Upper lobe of left lung (tissue), 6 donors: ENCODE measurements at regions not wholly inside any gene's neighbourhood (a gene's known extent, or its start where the extent isn't known, plus 50 kb on each side); places are given as distances from the start of the nearest gene placed in this dataset.

Experiments
- ATAC-seq, 2 donors: fragments of 200-7000 bp; cut with Tn5 transposase; one replicate each; pipeline ENCODE4 v1.9.1; 2022; ENCODE audit warnings: mild to moderate bottlenecking in 2 of 2, moderate library complexity in 2 of 2; ENCODE audit not compliant: low FRiP score in 2 of 2
- DNase-seq, 2 donors: peaks; one replicate each; pipeline ENCODE4 v3.0.0-alpha.2; 2019 to 2020
- H3K27ac ChIP-seq, 4 donors: fragments of 200-600 bp; sonication (generic); one replicate each; pipeline ENCODE4 v1.5.1; 2016 to 2019
- H3K27me3 ChIP-seq, 4 donors: fragments of 200-600 bp; sonication (generic); one replicate each; pipeline ENCODE4 v1.5.1; 2017 to 2019
- H3K36me3 ChIP-seq, 4 donors: fragments of 200-600 bp; sonication (generic); one replicate each; pipeline ENCODE4 v1.5.1; 2016 to 2019
- H3K4me1 ChIP-seq, 4 donors: fragments of 200-600 bp; sonication (generic); one replicate each; pipeline ENCODE4 v1.5.1; 2018 to 2019
- H3K4me3 ChIP-seq, 4 donors: fragments of 200-600 bp; sonication (generic); one replicate each; pipeline ENCODE4 v1.5.1; 2017 to 2019; ENCODE audit warnings: mild to moderate bottlenecking in 2 of 4, moderate library complexity in 1 of 4
- H3K9me3 ChIP-seq, 4 donors: fragments of 200-600 bp; sonication (generic); one replicate each; pipeline ENCODE4 v1.5.1; 2018 to 2019
- CTCF ChIP-seq, 6 experiments: fragments of 450-650 bp in 4 of 6; fragments of 200-600 bp in 2 of 6; sonication (generic) in 2 of 6; IDR thresholded peaks; one replicate each; pipeline ENCODE4 v1.5.1; 2016 to 2019; ENCODE audit warnings: antibody characterized with exemption in 6 of 6
- EP300 ChIP-seq, 4 donors: sonication (generic); formaldehyde crosslinking; IDR thresholded peaks; one replicate each; pipeline ENCODE4 v1.5.1; 2017; ENCODE audit warnings: antibody characterized with exemption in 4 of 4, control low read depth in 2 of 4
- POLR2A ChIP-seq, 4 donors: fragments of 450-650 bp; IDR thresholded peaks; one replicate each; pipeline ENCODE4 v1.5.1; 2016 to 2017; ENCODE audit warnings: antibody characterized with exemption in 4 of 4, mild to moderate bottlenecking in 2 of 4
- POLR2AphosphoS5 ChIP-seq, 2 donors: sonication (generic); formaldehyde crosslinking; IDR thresholded peaks; one replicate each; pipeline ENCODE4 v1.5.1; 2017; ENCODE audit warnings: antibody characterized with exemption in 2 of 2
- WGBS, 2 donors: methylation state at CpG; one replicate each; pipeline ENCODE4 v1.1.5; 2017 to 2018; 5-methylcytosine and 5-hydroxymethylcytosine counted together
- donor health status: DM: no; HTN: no; CAD: no; lungs with moderate emphysema.
- donor health status: DM: no; HTN: yes; CAD: no; lungs with severe emphysema.

- no peak for ATAC-seq
- 89 to 97% methylated on average over 10 to 11 of the region's 11 CpGs for WGBS, 2 donors
- H3K27me3 ChIP-seq = no peaks in the 10 kb centered on the region
- H3K9me3 ChIP-seq = no peaks in the 10 kb centered on the region
- TF ChIP-seq CTCF (IDR thresholded peaks at IDR 0.05) = no peak
- no peak for TF ChIP-seq POLR2A (IDR thresholded peaks at IDR 0.05)
- TF ChIP-seq EP300 (IDR thresholded peaks at IDR 0.05) = no peak
- TF ChIP-seq POLR2AphosphoS5 (IDR thresholded peaks at IDR 0.05) = no peak
- peaks cover 3 to 16% (median 12%) of the 10 kb centered on the region in 4 donors for H3K4me1 ChIP-seq
- H3K36me3 ChIP-seq = no peaks in the 10 kb centered on the region
- H3K4me3 ChIP-seq = no peak overlapping the region
- H3K27ac ChIP-seq = no peak overlapping the region
- DNase-seq = no peak
These were observed 152.2 kb downstream of the SOX4 start for GRCh38 chr6:21745543-21746337.

- WGBS, 2 donors = 83 to 92% methylated on average over 4 of the region's 4 CpGs
- TF ChIP-seq CTCF (IDR thresholded peaks at IDR 0.05) (no peak), POLR2AphosphoS5 (IDR thresholded peaks at IDR 0.05) (no peak), EP300 (IDR thresholded peaks at IDR 0.05) (no peak)
- no peak for DNase-seq
- Histone ChIP-seq H3K36me3 (no peaks in the 10 kb centered on the region), H3K9me3 (no peaks in the 10 kb centered on the region), H3K27ac (no peak overlapping the region), H3K4me3 (no peak overlapping the region), H3K27me3 (no peaks in the 10 kb centered on the region), H3K4me1 (peaks cover 0 to 4% (median 1%) of the 10 kb centered on the region in 4 donors)
- ATAC-seq = no peak
These were observed 153.9 kb downstream of the SOX4 start for GRCh38 chr6:21747441-21747840.

GRCh38 chr6:21748343-21749056 is 154.9 kb downstream of the SOX4 start:
- WGBS, 2 donors = 56 to 64% methylated on average over 3 of the region's 3 CpGs
- no peaks in the 10 kb centered on the region for H3K27me3 ChIP-seq
- no peak for DNase-seq

GRCh38 chr6:21749754-21750153 is 156.2 kb downstream of the SOX4 start:
- no peaks in the 10 kb centered on the region for H3K9me3 ChIP-seq
- TF ChIP-seq CTCF (IDR thresholded peaks at IDR 0.05) (no peak), POLR2A (IDR thresholded peaks at IDR 0.05) (no peak), EP300 (IDR thresholded peaks at IDR 0.05) (no peak), POLR2AphosphoS5 (IDR thresholded peaks at IDR 0.05) (no peak)
- H3K27me3 ChIP-seq = no peaks in the 10 kb centered on the region
- no peak overlapping the region for H3K27ac ChIP-seq
- DNase-seq (no peak), ATAC-seq (no peak)
- H3K36me3 ChIP-seq = no peaks in the 10 kb centered on the region
- H3K4me3 ChIP-seq = no peak overlapping the region
- WGBS, 2 donors = 76 to 85% methylated on average over 2 of the region's 2 CpGs
- peaks cover 13 to 17% (median 15%) of the 10 kb centered on the region in 4 donors for H3K4me1 ChIP-seq

More at GRCh38 chr6:21748343-21749056, 154.9 kb downstream of the SOX4 start:
- Histone ChIP-seq H3K36me3 (no peaks in the 10 kb centered on the region), H3K4me3 (no peak overlapping the region), H3K4me1 (peaks cover 6 to 10% (median 7%) of the 10 kb centered on the region in 4 donors), H3K9me3 (no peaks in the 10 kb centered on the region), H3K27ac (no peak overlapping the region)
- ATAC-seq = no peak
- TF ChIP-seq EP300 (IDR thresholded peaks at IDR 0.05) (no peak), POLR2AphosphoS5 (IDR thresholded peaks at IDR 0.05) (no peak), CTCF (IDR thresholded peaks at IDR 0.05) (no peak), POLR2A (IDR thresholded peaks at IDR 0.05) (no peak)
